M059J (cell line): ENCODE measurements at regions not wholly inside any gene's neighbourhood (a gene's known extent, or its start where the extent isn't known, plus 50 kb on each side); places are given as distances from the start of the nearest gene placed in this dataset.

Experiments used
- DNase-seq: peaks from one replicate; pipeline ENCODE4 v3.0.0-alpha.2; 2012; ENCODE audit warnings: low read depth

- no peak for DNase-seq
Measured at GRCh38 chr1:118736322-118736721, 251.8 kb downstream of the TBX15 start.

DNA sequence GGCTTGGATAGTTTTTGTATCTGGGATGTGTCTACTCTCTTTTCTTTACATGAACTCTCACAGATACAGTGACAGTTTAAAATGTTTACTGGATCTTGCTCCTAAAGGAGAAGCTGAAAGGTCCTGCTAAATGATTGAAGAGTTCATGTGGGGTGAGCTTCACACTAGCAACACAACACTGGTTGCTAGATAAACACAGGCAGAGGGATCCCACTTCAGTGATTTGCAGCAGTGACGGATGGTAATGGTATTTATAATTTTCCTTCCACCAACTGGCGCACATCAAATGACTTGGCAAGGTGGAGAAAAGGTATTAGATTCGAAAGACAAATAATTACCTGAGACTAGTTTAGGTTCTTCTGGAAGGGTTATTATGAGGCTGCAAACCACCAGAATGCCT, 270.2 kb downstream of the TBX15 start:
- peak; percentile 26 for DNase-seq

GRCh38 chr1:118716775-118717174, 271.4 kb downstream of the TBX15 start:
- DNase-seq = no peak

- DNase-seq = no peak
Measured at GRCh38 chr1:118711356-118711755, 276.8 kb downstream of the TBX15 start.

GRCh38 chr1:118698911-118699310, 289.2 kb downstream of the TBX15 start:
- no peak for DNase-seq

GRCh38 chr1:118692143-118692542, 296.0 kb downstream of the TBX15 start:
- no peak for DNase-seq

DNA sequence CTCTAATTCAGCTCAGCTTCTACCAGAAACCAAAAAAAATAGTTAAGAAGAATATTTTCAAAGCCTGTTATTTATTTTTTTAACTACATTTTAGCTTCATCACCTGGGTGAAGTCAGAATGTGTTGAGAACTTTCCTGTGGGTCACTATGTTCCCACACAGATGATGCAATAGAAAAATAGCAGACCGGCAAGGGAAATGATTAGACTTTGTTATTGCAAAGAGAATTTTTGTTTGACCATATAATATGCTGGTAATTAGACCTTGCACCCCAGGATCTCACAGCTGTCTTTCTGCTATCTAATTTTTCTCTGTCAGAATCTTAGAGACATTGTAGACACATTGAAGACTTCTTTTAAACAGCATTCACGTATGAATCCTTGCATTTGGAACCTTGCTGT, 299.3 kb downstream of the TBX15 start:
- DNase-seq = no peak

DNA sequence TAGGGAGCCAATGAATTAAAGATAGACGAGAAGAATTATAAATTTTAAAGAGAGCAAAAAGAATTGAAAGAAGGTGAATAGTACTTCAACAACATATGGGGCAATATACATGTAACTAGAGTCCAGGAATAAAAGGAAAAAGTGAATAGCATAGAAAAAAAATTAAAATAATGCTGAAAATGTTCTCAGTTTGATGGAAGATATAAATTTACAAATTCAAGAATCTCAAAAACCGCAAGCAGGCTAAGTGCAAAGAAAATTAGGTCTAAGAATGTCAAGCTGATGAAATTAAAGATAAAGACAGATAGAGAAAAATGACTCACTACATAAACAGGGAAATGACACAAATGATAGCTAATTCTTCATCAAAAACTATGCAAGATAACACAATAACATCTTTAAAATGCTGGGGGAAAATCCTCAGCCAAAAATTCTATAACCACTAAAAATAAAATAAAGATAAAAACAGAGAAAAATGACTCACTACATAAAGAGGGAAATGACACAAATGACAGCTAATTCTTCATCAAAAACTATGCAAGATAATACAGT, 326.3 kb downstream of the TBX15 start:
- peak; percentile 47 for DNase-seq

- peak; percentile 46 for DNase-seq
Measured at GRCh38 chr1:118660769-118661168, 327.4 kb downstream of the TBX15 start.

DNA sequence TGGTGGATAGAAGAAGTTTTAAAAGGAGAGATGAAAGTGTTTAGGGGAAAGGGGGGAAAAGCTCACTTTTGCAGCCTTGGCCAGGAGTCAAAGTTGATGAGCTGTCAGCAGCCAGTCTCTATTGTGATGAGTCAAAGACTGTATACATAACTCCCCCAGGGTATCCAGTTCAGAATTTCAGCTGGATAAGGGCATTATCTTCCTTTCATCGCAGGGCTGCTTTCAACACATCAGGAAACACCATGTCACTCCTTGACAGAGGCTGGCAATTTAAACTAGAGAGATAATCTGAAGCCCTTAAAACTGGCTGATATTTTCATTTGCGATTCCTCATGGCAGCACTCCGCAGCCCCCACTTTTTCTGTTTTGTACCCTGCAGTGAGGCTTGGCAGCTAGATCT, 328.5 kb downstream of the TBX15 start:
- DNase-seq = peak; percentile 37

DNA sequence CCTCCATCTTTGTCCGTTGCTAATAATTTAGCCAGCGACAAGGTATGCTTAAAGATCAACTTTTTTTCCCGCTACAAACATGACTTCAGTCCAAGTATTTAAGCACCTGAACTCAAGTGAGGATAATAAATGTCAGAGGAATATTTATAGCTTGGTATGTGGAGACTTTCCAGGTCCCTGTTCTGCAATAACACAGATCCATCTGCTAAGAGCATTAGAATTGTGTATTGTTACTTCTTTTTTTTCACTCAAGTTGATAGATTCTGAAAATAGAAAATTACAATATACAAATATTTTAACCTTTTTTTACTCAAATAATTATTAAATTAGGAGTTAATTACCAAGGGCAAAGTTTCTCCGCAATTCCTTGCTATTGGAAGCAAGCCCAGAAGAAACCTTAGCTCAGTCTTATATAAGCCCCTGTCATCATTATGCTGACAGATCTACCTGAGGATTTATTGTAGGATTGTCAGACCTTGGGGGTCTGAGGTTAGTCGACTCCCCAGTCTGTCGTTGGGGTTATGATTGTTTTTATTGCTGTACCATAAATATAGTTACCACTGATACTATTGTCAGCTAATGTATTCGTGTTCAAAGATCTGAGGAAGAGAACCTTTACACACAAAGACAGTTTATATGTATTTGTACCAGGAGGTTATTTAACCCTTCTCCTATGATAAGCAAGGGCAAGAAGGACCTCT, 337.9 kb downstream of the TBX15 start:
- DNase-seq = no peak

DNA sequence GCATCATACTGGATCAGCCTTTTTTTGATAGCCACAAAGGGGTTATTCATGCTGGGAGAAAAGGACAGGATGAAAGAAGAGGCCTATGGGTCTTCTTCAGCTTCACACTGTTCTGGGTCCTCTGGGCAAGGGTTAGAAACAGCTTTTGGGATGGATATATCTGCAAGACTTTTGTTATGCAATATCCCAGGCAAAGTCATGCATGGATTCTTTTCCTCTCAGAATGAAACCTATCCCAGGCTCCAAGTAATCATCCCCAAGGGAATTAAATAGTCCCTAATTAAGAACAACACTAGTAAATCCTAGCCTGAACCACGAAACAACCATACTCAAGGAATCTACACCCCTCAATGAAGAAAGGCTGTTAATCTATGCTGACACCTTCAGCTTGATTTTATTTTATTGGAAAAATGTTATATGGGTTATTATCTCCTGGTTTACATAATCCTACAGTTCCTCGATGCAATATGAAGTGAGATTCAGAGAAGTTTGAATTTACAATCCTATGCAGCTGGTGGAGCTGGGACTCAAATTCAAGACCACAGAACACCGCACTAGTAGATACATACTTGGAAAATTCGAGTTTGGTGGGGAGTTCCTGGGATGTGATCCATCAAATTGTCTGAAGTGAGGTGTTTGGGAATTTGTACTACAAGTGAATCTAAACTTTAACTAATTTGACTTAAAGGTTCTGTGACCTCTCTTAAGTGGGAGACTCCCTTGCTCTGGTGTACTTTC, 338.6 kb downstream of the TBX15 start:
- DNase-seq = no peak

GRCh38 chr1:118636004-118636403, 352.1 kb downstream of the TBX15 start:
- no peak for DNase-seq

GRCh38 chr1:118627435-118627834, 360.7 kb downstream of the TBX15 start:
- no peak for DNase-seq

DNA sequence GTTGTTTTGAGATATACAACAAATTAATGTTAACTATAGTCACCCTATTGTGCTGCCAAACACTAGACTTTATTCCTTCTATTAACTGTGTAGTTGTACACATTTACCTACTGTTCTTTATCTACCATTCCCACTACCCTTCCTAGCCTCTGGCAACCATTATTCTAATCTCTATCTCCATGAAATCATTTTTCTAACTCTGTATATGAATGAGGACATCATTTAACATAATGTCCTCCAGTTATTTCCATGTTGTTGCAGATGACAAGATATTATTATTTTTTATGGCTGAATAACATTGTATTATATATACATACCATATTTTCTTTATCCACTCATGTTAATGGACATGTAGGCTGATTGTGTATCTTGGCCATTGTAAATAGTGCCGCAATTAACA, 366.3 kb downstream of the TBX15 start:
- DNase-seq = no peak

DNA sequence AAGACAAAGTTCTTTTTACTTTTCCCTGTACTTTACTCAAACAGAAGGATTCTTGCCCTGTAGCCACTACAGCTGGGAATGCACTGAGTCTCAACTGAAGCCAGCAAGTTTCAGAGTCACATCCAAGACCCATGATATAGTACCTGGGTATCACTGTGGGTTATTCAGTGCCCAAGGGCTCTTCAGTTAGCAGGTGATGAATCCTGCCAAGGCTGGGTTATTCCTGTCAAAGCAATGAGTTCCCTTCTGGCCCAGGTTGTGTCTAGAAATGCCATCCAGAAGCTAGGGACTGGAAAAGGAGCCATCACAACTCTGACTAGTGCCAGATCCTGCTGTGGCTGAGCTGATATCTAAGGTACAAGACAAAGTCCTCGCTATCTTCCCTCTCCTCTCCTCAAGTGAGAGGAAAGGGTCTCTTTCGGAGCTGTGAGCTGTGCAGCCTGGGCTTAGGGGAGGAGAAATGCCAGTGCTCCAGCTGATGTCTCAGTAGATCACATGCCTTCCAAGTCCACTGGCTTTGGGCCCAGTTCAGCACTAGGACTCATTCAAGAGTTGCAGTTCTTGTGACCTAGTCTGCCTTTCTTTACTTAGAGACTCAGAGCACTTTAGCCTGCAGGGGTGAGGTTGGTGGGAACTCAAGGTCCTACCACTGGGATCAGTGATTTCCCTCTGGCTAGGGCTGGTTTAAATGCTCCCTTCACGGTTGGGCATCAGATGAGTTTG, 369.4 kb downstream of the TBX15 start:
- DNase-seq = peak; percentile 2

DNA sequence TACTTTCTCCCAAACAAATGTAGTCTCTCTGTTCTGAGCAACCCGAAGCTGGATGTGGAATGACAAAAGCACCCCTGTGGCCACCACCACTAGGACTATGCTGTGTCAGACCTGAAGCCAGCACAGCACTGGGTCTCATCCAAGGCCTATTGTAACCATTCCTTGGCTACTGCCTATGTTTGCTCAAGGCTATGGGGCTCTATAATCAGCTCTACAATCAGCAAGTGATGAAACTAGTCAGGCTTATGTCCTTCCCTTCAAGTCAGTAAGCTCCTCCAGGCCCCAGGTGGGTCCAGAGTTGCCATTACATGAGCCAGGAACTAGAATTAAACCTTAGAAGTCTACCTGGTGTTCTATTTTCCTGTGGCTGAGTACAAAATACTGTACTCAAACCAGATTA, 370.2 kb downstream of the TBX15 start:
- DNase-seq = no peak

DNA sequence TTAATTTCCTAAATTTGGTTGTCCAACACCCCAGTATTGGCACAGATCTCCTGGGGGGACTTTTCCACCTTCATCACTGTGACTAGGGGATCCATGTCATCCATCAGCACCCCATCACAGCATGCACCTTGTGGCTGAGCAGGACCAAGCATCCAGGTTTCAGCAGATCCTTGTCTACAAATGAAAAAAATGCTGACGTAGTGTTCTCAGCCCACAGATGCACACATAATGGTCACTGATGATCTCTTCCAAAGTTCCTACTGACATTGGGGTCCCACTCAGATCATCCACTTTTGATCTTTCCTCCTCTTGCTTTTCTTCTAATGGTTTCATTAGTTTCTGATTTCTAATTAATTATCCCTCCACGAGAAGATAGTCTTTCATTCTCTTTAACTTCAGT, 373.1 kb downstream of the TBX15 start:
- DNase-seq = no peak

- no peak for DNase-seq
Measured at GRCh38 chr1:118589238-118589846, 398.8 kb downstream of the TBX15 start.

DNA sequence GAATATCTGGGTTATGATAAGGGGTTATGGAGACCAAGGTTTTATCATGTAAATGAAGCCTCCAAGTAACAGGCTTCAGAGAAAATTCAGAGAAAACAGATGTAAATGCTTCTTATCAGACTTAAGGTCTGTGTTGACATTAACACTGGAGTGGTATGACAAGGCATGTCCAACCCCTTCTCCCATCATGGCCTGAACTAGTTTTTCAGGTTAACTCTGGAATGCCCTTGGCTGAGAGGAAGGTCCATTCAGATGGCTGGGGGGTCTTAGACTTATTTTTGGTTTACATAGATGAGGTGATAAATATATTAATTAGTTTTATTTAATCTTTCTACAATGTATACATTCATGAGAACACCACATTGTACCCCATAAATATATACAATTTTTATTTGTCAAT, 399.6 kb downstream of the TBX15 start:
- no peak for DNase-seq

- no peak for DNase-seq
Measured at GRCh38 chr1:118578276-118578675, 393.2 kb upstream of the SPAG17 start.

DNA sequence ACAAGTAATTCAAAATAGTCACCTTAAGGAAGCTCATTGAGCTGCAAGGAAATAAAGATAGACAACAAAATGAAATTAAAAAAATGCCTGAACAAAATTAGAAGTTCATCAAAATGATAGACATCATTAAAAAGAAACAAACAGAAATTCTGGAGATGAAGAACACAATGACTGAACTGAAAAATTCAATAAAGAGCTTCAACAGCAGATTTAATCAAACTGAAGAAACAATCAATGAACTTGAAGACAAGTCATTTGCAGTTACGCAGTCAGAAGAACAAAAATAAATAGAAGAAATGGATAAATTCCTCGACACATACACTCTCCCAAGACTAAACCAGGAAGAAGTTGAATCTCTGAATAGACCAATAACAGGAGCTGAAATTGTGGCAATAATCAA, 390.0 kb upstream of the SPAG17 start:
- DNase-seq = no peak
